SK-N-MC (cell line): ENCODE measurements at regions not wholly inside any gene's neighbourhood (a gene's known extent, or its start where the extent isn't known, plus 50 kb on each side); places are given as distances from the start of the nearest gene placed in this dataset.

ENCODE experiments used
- EZH2 ChIP-seq: fragments of 200-600 bp; sonication (generic); IDR thresholded peaks from one replicate; pipeline ENCODE4 v1.6.1; 2017; ENCODE audit warnings: antibody characterized with exemption
- FOXP2 ChIP-seq: optimal IDR thresholded peaks from 2 replicates; pipeline ENCODE3; 2011; ENCODE audit warnings: mild to moderate bottlenecking, moderate library complexity; ENCODE audit not compliant: insufficient read depth; ENCODE audit errors: extremely low read length, control extremely low read depth
- POLR2AphosphoS5 ChIP-seq: IDR thresholded peaks from 2 replicates; pipeline ENCODE4 v1.6.1; 2012; ENCODE audit warnings: mild to moderate bottlenecking, low read depth, low read length, borderline replicate concordance

DNA sequence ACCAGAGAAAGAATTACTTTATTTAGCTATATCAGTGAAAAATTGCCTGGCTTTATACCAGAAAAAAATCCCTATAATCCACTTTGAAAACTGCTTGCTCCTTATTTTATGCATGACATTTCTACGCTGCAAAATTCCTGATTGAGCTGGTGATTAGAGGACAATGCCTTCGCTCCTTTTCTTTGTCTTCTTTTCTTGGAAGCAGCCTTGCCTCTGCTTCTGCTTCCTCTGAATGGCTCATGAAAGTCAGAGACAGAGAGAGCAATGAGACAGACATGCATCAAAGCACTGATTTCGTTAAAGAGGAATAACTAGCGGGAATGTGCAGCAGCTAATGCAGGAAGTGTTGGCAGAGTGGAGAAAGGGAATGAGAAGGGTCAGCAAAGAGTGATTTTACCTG lies 294.3 kb upstream of the IGFBP7 start:
- TF ChIP-seq EZH2 = no peak
- no peak for TF ChIP-seq POLR2AphosphoS5
- no peak for TF ChIP-seq FOXP2
